H1 (cell line): ENCODE measurements at regions not wholly inside any gene's neighbourhood (a gene's known extent, or its start where the extent isn't known, plus 50 kb on each side); places are given as distances from the start of the nearest gene placed in this dataset.

ENCODE experiments used
- CTCF ChIA-PET: fragments of 300-600 bp; sonication (Branson Sonifier 250); formaldehyde crosslinking; loops from one replicate; lab custom pipeline; 2021; ENCODE audit not compliant: partially characterized antibody; lab: Charles Lee
- POLR2A ChIA-PET: fragments of 300-600 bp; sonication (Branson Sonifier 250); formaldehyde crosslinking; loops from one replicate; lab custom pipeline; 2021; ENCODE audit warnings: inconsistent platforms; ENCODE audit not compliant: partially characterized antibody; lab: Charles Lee
- DNase-seq, 2 experiments: peaks; one replicate each; pipeline versions ENCODE4 v3.0.0 to v3.0.0-alpha.2; 2010 to 2022; ENCODE audit warnings: low spot score in 2 of 2, low read depth in 1 of 2, mixed read lengths in 1 of 2
- FAIRE-seq: peaks from 2 replicates; lab custom pipeline; 2011; peaks lifted over from hg19 to GRCh38; lab: Jason Lieb, UNC
- H2AFZ ChIP-seq: 2 replicates; pipeline ENCODE4 v1.8.1; 2012; ENCODE audit warnings: low read length, inconsistent platforms
- H2AK5ac ChIP-seq: 2 replicates; pipeline ENCODE4 v1.6.1; 2013; ENCODE audit warnings: low read depth, low read length
- H2BK120ac ChIP-seq: replicated peaks from 2 replicates; pipeline ENCODE3; 2013; ENCODE audit warnings: low read depth, low read length, inconsistent platforms
- H2BK12ac ChIP-seq: 2 replicates; pipeline ENCODE4 v1.6.1; 2013; ENCODE audit warnings: low read depth, low read length
- H2BK15ac ChIP-seq: 2 replicates; pipeline ENCODE4 v1.6.1; 2013; ENCODE audit warnings: low read length
- H2BK20ac ChIP-seq: 2 replicates; pipeline ENCODE4 v1.6.1; 2013; ENCODE audit warnings: low read length
- H2BK5ac ChIP-seq: 2 replicates; pipeline ENCODE4 v1.6.1; 2013; ENCODE audit warnings: low read depth, low read length
- H3K14ac ChIP-seq: 2 replicates; pipeline ENCODE4 v1.6.1; 2013; ENCODE audit warnings: inconsistent platforms; ENCODE audit not compliant: insufficient read length
- H3K18ac ChIP-seq: 2 replicates; pipeline ENCODE4 v1.6.1; 2013; ENCODE audit warnings: low read length; ENCODE audit errors: extremely low read depth
- H3K23ac ChIP-seq: 2 replicates; pipeline ENCODE4 v1.6.1; 2013; ENCODE audit warnings: inconsistent platforms; ENCODE audit not compliant: insufficient read length
- H3K23me2 ChIP-seq: 2 replicates; pipeline ENCODE4 v1.6.1; 2013; ENCODE audit warnings: low read depth, low read length
- H3K27ac ChIP-seq: 2 replicates; pipeline ENCODE4 v1.6.1; 2011; ENCODE audit warnings: low read depth, low read length, inconsistent platforms
- H3K27me3 ChIP-seq, 4 experiments: replicated peaks in 1 of 4; 1 replicate in 1 of 4; 2 replicates in 3 of 4; pipeline versions ENCODE4 v1.6.1 to v1.8.1; 2011 to 2013; ENCODE audit warnings: low read length in 3 of 4, mild to moderate bottlenecking in 3 of 4, inconsistent platforms in 2 of 4, mixed read lengths in 2 of 4, moderate library complexity in 1 of 4; ENCODE audit not compliant: control insufficient read depth in 3 of 4, insufficient read depth in 3 of 4; ENCODE audit errors: extremely low read depth in 1 of 4
- H3K36me3 ChIP-seq, 4 experiments: 2 replicates each; pipeline versions ENCODE4 v1.6.1 to v1.8.1; 2011 to 2013; ENCODE audit warnings: mild to moderate bottlenecking in 4 of 4, low read length in 3 of 4, moderate library complexity in 2 of 4, control low read depth in 1 of 4, inconsistent platforms in 1 of 4; ENCODE audit not compliant: insufficient read depth in 4 of 4, control insufficient read depth in 2 of 4
- H3K4ac ChIP-seq: replicated peaks from 2 replicates; pipeline ENCODE3; 2013; ENCODE audit warnings: low read length, low read depth, mixed read lengths, inconsistent platforms; ENCODE audit not compliant: insufficient read length
- H3K4me1 ChIP-seq, 4 experiments: replicated peaks in 1 of 4; 1 replicate in 1 of 4; 2 replicates in 3 of 4; pipeline versions ENCODE4 v1.6.1 to v1.8.1; 2011 to 2013; ENCODE audit warnings: low read length in 3 of 4, inconsistent platforms in 2 of 4, mixed read lengths in 1 of 4; ENCODE audit not compliant: insufficient read depth in 4 of 4, control insufficient read depth in 3 of 4
- H3K4me2 ChIP-seq, 2 experiments: 2 replicates each; pipeline versions ENCODE4 v1.6.1 to v1.8.1; 2011 to 2013; ENCODE audit warnings: low read depth in 2 of 2, low read length in 2 of 2, control low read depth in 1 of 2, inconsistent platforms in 1 of 2, mild to moderate bottlenecking in 1 of 2; ENCODE audit not compliant: insufficient read depth in 1 of 2
- H3K4me3 ChIP-seq, 4 experiments: fragments of 200-600, 300-600 bp in 1 of 4; sonication (generic), shearing (Covaris generic), sonication (Bioruptor Twin) in 1 of 4; 2 replicates each; pipeline versions ENCODE4 v1.5.1 to v1.8.1; 2011 to 2016; ENCODE audit warnings: low read length in 4 of 4, low read depth in 3 of 4, control low read depth in 2 of 4, inconsistent platforms in 2 of 4, mild to moderate bottlenecking in 2 of 4, mixed read lengths in 1 of 4, moderate library complexity in 1 of 4; ENCODE audit not compliant: insufficient read depth in 2 of 4; ENCODE audit errors: extremely low read depth in 1 of 4
- H3K56ac ChIP-seq: replicated peaks from 2 replicates; pipeline ENCODE3; 2013; ENCODE audit warnings: low read depth, mild to moderate bottlenecking, mixed read lengths, low read length, inconsistent platforms; ENCODE audit not compliant: insufficient read length
- H3K79me1 ChIP-seq: 2 replicates; pipeline ENCODE4 v1.6.1; 2013; ENCODE audit warnings: low read depth, low read length, control low read depth
- H3K79me2 ChIP-seq, 2 experiments: 2 replicates each; pipeline versions ENCODE4 v1.6.1 to v1.8.1; 2012 to 2013; ENCODE audit warnings: low read length in 2 of 2, mild to moderate bottlenecking in 2 of 2, inconsistent platforms in 1 of 2; ENCODE audit not compliant: insufficient read depth in 2 of 2, control insufficient read depth in 1 of 2
- H3K9ac ChIP-seq, 4 experiments: replicated peaks in 1 of 4; 1 replicate in 1 of 4; 2 replicates in 3 of 4; pipeline versions ENCODE4 v1.6.1 to v1.8.1; 2011 to 2013; ENCODE audit warnings: low read depth in 3 of 4, low read length in 3 of 4, control low read depth in 2 of 4, mild to moderate bottlenecking in 2 of 4, moderate library complexity in 2 of 4, inconsistent platforms in 1 of 4; ENCODE audit errors: extremely low read depth in 1 of 4
- H3K9me3 ChIP-seq, 2 experiments: 2 replicates each; pipeline versions ENCODE4 v1.6.1 to v1.8.1; 2012 to 2013; ENCODE audit warnings: mild to moderate bottlenecking in 2 of 2, moderate library complexity in 2 of 2, control low read depth in 1 of 2, inconsistent platforms in 1 of 2, low read depth in 1 of 2, low read length in 1 of 2, mixed read lengths in 1 of 2; ENCODE audit not compliant: insufficient read depth in 2 of 2
- H4K20me1 ChIP-seq, 2 experiments: replicated peaks in 1 of 2; 2 replicates each; pipeline versions ENCODE3 to v1.8.1; 2011 to 2013; ENCODE audit warnings: inconsistent platforms in 2 of 2, low read length in 2 of 2, mild to moderate bottlenecking in 1 of 2; ENCODE audit not compliant: insufficient read depth in 2 of 2, control insufficient read depth in 1 of 2
- H4K5ac ChIP-seq: 2 replicates; pipeline ENCODE4 v1.6.1; 2013; ENCODE audit warnings: low read length, low read depth, mixed read lengths, inconsistent platforms; ENCODE audit not compliant: insufficient read length
- H4K8ac ChIP-seq: 2 replicates; pipeline ENCODE4 v1.8.0; 2013; ENCODE audit warnings: mild to moderate bottlenecking, moderate library complexity, low read length, inconsistent platforms; ENCODE audit not compliant: insufficient read depth; ENCODE audit errors: extremely low read depth
- H4K91ac ChIP-seq: replicated peaks from 2 replicates; pipeline ENCODE3; 2013; ENCODE audit warnings: low read length, mixed read lengths, inconsistent platforms; ENCODE audit not compliant: insufficient read length
- HDAC2 ChIP-seq, 2 experiments: fragments of 300-600 bp in 1 of 2; sonication (generic) in 1 of 2; IDR thresholded peaks; 2 replicates each; pipeline ENCODE4 v1.6.1; 2011 to 2012; ENCODE audit warnings: low read depth in 2 of 2, low read length in 2 of 2, mild to moderate bottlenecking in 2 of 2, moderate library complexity in 2 of 2, borderline replicate concordance in 1 of 2, inconsistent platforms in 1 of 2
- SP2 ChIP-seq: IDR thresholded peaks from 2 replicates; pipeline ENCODE4 v1.6.1; 2012; ENCODE audit warnings: mild to moderate bottlenecking, low read length, inconsistent platforms
- USF2 ChIP-seq: IDR thresholded peaks from 2 replicates; pipeline ENCODE4 v1.6.1; 2011; ENCODE audit warnings: low read length, improper control_type of control experiment
- WGBS, 2 experiments: shearing (Covaris generic) in 1 of 2; methylation state at CpG; one replicate each; pipeline versions ENCODE4 v1.1.6 to v1.1.7; 2013 to 2015; ENCODE audit warnings: low lambda C conversion rate in 2 of 2, mixed read lengths in 2 of 2, inconsistent platforms in 1 of 2, low coverage in 1 of 2, missing lambda C conversion rate in 1 of 2; ENCODE audit not compliant: insufficient replicate concordance in 2 of 2, insufficient coverage in 1 of 2, insufficient read length in 1 of 2; ENCODE audit errors: extremely low coverage in 1 of 2, missing lambda C conversion rate in 1 of 2; 5-methylcytosine and 5-hydroxymethylcytosine counted together

GRCh38 chr1:208544053-208544452 is 299.9 kb upstream of the PLXNA2 start:
- 76% methylated on average over 2 of the region's 2 CpGs; no CpG with 5 or more reads in 1 of the 2 experiments for WGBS, 2 experiments
- no peak overlapping the region for H4K5ac ChIP-seq
- H2BK120ac ChIP-seq = no peak overlapping the region
- H2BK12ac ChIP-seq = no peak overlapping the region
- no peak overlapping the region for H3K4me3 ChIP-seq
- H3K79me1 ChIP-seq = no peaks in the 10 kb centered on the region
- FAIRE-seq = no peak
- H3K4me2 ChIP-seq = no peak overlapping the region
- no peak overlapping the region for H3K27ac ChIP-seq
- no peak overlapping the region for H3K9ac ChIP-seq
- no peaks in the 10 kb centered on the region for H3K27me3 ChIP-seq
- H2BK20ac ChIP-seq = no peak overlapping the region
- no peak overlapping the region for H3K4ac ChIP-seq
- no peak overlapping the region for H3K23ac ChIP-seq
- ChIA-PET CTCF (no interaction called here), POLR2A (no interaction called here)
- H2BK5ac ChIP-seq = no peak overlapping the region
- H3K14ac ChIP-seq = no peak overlapping the region
- H3K36me3 ChIP-seq = no peaks in the 10 kb centered on the region
- no peak overlapping the region for H2AFZ ChIP-seq
- no peaks in the 10 kb centered on the region; the same call in 1 of the 2 replicates for H3K23me2 ChIP-seq
- H3K9me3 ChIP-seq = no peaks in the 10 kb centered on the region
- no peak overlapping the region for H3K18ac ChIP-seq
- DNase-seq = no peak
- H4K91ac ChIP-seq = no peak overlapping the region
- no peak overlapping the region for H4K8ac ChIP-seq
- no peak overlapping the region for H2BK15ac ChIP-seq
- H2AK5ac ChIP-seq = no peak overlapping the region
- H4K20me1 ChIP-seq = no peaks in the 10 kb centered on the region
- 0 out of 7 replicates have a peak, but pooled peaks cover 0 to 4% (median 0%) of the 10 kb centered on the region in 4 experiments for H3K4me1 ChIP-seq
- no peaks in the 10 kb centered on the region for H3K79me2 ChIP-seq
- H3K56ac ChIP-seq = no peak overlapping the region
- no peak for TF ChIP-seq USF2
- TF ChIP-seq SP2 = no peak
- no peak for TF ChIP-seq HDAC2 (IDR thresholded peaks at IDR 0.05; ENCODE audit: borderline replicate concordance in 1 of 2, low read depth in 2 of 2, low read length in 2 of 2)
